KMS-11 (cell line): ENCODE measurements at regions not wholly inside any gene's neighbourhood (a gene's known extent, or its start where the extent isn't known, plus 50 kb on each side); places are given as distances from the start of the nearest gene placed in this dataset.

Experiments
- H2AFZ ChIP-seq: fragments of 200-600 bp; sonication (generic); 2 replicates; pipeline ENCODE4 v1.6.1; 2016; ENCODE audit warnings: antibody characterized with exemption, mixed run types, low read depth
- H3K27ac ChIP-seq: fragments of 200-600 bp; sonication (generic); 2 replicates; pipeline ENCODE4 v1.6.1; 2016; ENCODE audit warnings: mild to moderate bottlenecking, mixed run types
- H3K27me3 ChIP-seq: fragments of 200-600 bp; sonication (generic); 2 replicates; pipeline ENCODE4 v1.6.1; 2017; ENCODE audit warnings: mild to moderate bottlenecking, low read depth, mixed run types, moderate library complexity; ENCODE audit not compliant: insufficient read depth
- H3K36me3 ChIP-seq: fragments of 200-600 bp; sonication (generic); 2 replicates; pipeline ENCODE4 v1.6.1; 2017; ENCODE audit warnings: mild to moderate bottlenecking, mixed run types; ENCODE audit not compliant: insufficient read depth
- H3K4me1 ChIP-seq: fragments of 200-600 bp; sonication (generic); 2 replicates; pipeline ENCODE4 v1.6.1; 2016; ENCODE audit warnings: mild to moderate bottlenecking, low read depth, mixed run types; ENCODE audit not compliant: poor library complexity, severe bottlenecking
- H3K4me2 ChIP-seq: fragments of 200-600 bp; sonication (generic); 2 replicates; pipeline ENCODE4 v1.7.0; 2016; ENCODE audit warnings: mild to moderate bottlenecking, mixed run types
- H3K4me3 ChIP-seq: fragments of 200-600 bp; sonication (generic); IDR thresholded peaks from 2 replicates; pipeline ENCODE4 v1.6.1; 2017; ENCODE audit warnings: low read depth, low read length, mixed read lengths; ENCODE audit not compliant: insufficient read depth
- H3K79me2 ChIP-seq: fragments of 200-600 bp; sonication (generic); 2 replicates; pipeline ENCODE4 v1.6.1; 2016; ENCODE audit warnings: low read depth, mixed run types; ENCODE audit not compliant: insufficient read depth
- H3K9ac ChIP-seq: fragments of 200-600 bp; sonication (generic); 2 replicates; pipeline ENCODE4 v1.6.1; 2016; ENCODE audit warnings: mild to moderate bottlenecking, mixed run types
- H4K20me1 ChIP-seq: fragments of 200-600 bp; sonication (generic); 2 replicates; pipeline ENCODE4 v1.6.1; 2016; ENCODE audit warnings: mild to moderate bottlenecking, mixed run types; ENCODE audit not compliant: insufficient read depth
- CTCF ChIP-seq: fragments of 200-600 bp; sonication (generic); conservative IDR thresholded peaks from 2 replicates; pipeline ENCODE4 v1.6.1; 2017; ENCODE audit warnings: low read depth, mild to moderate bottlenecking, antibody characterized with exemption, low read length, moderate library complexity, mixed read lengths

DNA sequence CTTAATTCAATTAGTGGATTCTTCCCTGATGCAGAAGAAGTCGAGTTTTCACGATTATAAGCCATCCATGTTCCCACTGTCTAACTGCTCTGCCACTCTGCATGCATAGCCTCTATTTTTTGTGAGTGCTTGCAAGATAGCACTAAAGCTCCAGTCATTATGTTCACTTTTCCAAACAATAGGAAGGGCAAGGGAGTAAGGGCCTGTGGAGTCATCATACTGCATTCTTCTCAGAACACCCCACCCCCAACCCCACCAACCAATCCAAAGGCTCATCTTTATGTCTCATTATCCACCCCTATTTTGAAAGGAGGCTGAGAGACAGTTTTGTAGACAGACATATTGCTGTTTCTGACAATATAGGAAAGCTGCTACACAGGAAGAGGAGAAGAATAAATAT, 471.7 kb upstream of the ADGRL2 start:
- Histone ChIP-seq H3K27ac (no peak overlapping the region), H3K36me3 (no peaks in the 10 kb centered on the region), H3K4me1 (no peaks in the 10 kb centered on the region), H3K4me2 (no peak overlapping the region), H3K79me2 (no peaks in the 10 kb centered on the region), H3K27me3 (no peaks in the 10 kb centered on the region), H3K4me3 (no peak overlapping the region), H2AFZ (no peak overlapping the region), H4K20me1 (no peaks in the 10 kb centered on the region), H3K9ac (no peak overlapping the region)
- TF ChIP-seq CTCF: no peak

GRCh38 chr1:81327743-81328142, 473.0 kb upstream of the ADGRL2 start:
- Histone ChIP-seq H3K79me2 (no peaks in the 10 kb centered on the region), H3K4me2 (no peak overlapping the region), H3K4me1 (no peaks in the 10 kb centered on the region), H3K27ac (no peak overlapping the region), H3K36me3 (no peaks in the 10 kb centered on the region), H3K27me3 (no peaks in the 10 kb centered on the region), H3K9ac (no peak overlapping the region), H3K4me3 (no peak overlapping the region), H2AFZ (no peak overlapping the region), H4K20me1 (no peaks in the 10 kb centered on the region)
- TF ChIP-seq CTCF: no peak

- no peak overlapping the region for H3K27ac ChIP-seq
- no peaks in the 10 kb centered on the region for H3K79me2 ChIP-seq
- no peak overlapping the region for H3K4me2 ChIP-seq
- no peak for TF ChIP-seq CTCF
- no peaks in the 10 kb centered on the region for H3K36me3 ChIP-seq
- no peak overlapping the region for H2AFZ ChIP-seq
- H3K4me1 ChIP-seq: no peaks in the 10 kb centered on the region
- H3K4me3 ChIP-seq: no peak overlapping the region
- H4K20me1 ChIP-seq: no peaks in the 10 kb centered on the region
- H3K9ac ChIP-seq: no peak overlapping the region
- no peaks in the 10 kb centered on the region for H3K27me3 ChIP-seq
Measured at GRCh38 chr1:81327103-81327710, 473.5 kb upstream of the ADGRL2 start.

- no peak overlapping the region for H3K9ac ChIP-seq
- no peaks in the 10 kb centered on the region for H3K79me2 ChIP-seq
- no peak overlapping the region for H3K4me3 ChIP-seq
- no peak overlapping the region for H2AFZ ChIP-seq
- no peaks in the 10 kb centered on the region for H3K4me1 ChIP-seq
- H3K27me3 ChIP-seq: no peaks in the 10 kb centered on the region
- H3K36me3 ChIP-seq: no peaks in the 10 kb centered on the region
- no peak overlapping the region for H3K4me2 ChIP-seq
- TF ChIP-seq CTCF: no peak
- no peaks in the 10 kb centered on the region for H4K20me1 ChIP-seq
- H3K27ac ChIP-seq: no peak overlapping the region
Measured at GRCh38 chr1:81326212-81326611, 474.5 kb upstream of the ADGRL2 start.

DNA sequence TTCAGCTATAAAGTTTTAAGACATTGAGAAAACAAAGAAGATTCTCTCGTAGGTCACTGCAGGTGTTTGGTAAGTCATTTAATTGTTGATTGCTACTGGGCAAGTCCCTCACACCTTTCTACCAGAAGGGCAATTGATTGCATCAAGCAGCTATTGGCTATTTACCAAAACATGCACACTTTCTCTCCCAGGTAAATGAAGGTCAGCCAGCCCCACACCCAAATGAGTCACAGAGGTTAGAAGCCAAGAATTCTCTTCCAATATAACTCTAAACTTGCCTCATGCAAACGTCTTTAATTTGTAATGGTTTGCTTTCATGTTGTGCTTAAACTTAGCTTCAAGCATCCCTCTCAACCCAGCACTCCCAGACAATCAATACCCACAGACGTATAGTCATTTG, 475.3 kb upstream of the ADGRL2 start:
- TF ChIP-seq CTCF: no peak
- H3K27ac ChIP-seq: no peak overlapping the region
- no peaks in the 10 kb centered on the region for H3K4me1 ChIP-seq
- no peaks in the 10 kb centered on the region for H3K79me2 ChIP-seq
- no peak overlapping the region for H3K4me2 ChIP-seq
- no peak overlapping the region for H2AFZ ChIP-seq
- H3K9ac ChIP-seq: no peak overlapping the region
- no peaks in the 10 kb centered on the region for H3K27me3 ChIP-seq
- H4K20me1 ChIP-seq: no peaks in the 10 kb centered on the region
- no peaks in the 10 kb centered on the region for H3K36me3 ChIP-seq
- H3K4me3 ChIP-seq: no peak overlapping the region
